Karpas-422 (cell line): ENCODE measurements at regions not wholly inside any gene's neighbourhood (a gene's known extent, or its start where the extent isn't known, plus 50 kb on each side); places are given as distances from the start of the nearest gene placed in this dataset.

Experiments
- DNase-seq: peaks from one replicate; pipeline ENCODE4 v3.0.0-alpha.2; 2015
- H2AFZ ChIP-seq: fragments of 200-600 bp; sonication (generic); 2 replicates; pipeline ENCODE4 v1.6.1; 2014; ENCODE audit warnings: antibody characterized with exemption, low read length, mixed read lengths
- H3K27ac ChIP-seq: fragments of 200-600 bp; sonication (generic); 2 replicates; pipeline ENCODE4 v1.5.1; 2014; ENCODE audit warnings: mild to moderate bottlenecking, low read length, moderate library complexity
- H3K27me3 ChIP-seq: fragments of 200-600 bp; sonication (generic); 2 replicates; pipeline ENCODE4 v1.6.1; 2014; ENCODE audit warnings: low read length, mixed read lengths
- H3K36me3 ChIP-seq: fragments of 200-600 bp; sonication (generic); 2 replicates; pipeline ENCODE4 v1.6.1; 2014; ENCODE audit warnings: low read length, mixed read lengths; ENCODE audit not compliant: insufficient read depth
- H3K4me1 ChIP-seq: fragments of 200-600 bp; sonication (generic); 2 replicates; pipeline ENCODE4 v1.6.1; 2014; ENCODE audit warnings: mild to moderate bottlenecking, low read length, mixed read lengths
- H3K4me2 ChIP-seq: fragments of 200-600 bp; sonication (generic); 2 replicates; pipeline ENCODE4 v1.6.1; 2014; ENCODE audit warnings: low read length, low read depth, mild to moderate bottlenecking; ENCODE audit not compliant: poor library complexity, severe bottlenecking
- H3K4me3 ChIP-seq: fragments of 200-600 bp; sonication (generic); 2 replicates; pipeline ENCODE4 v1.5.1; 2014; ENCODE audit warnings: mild to moderate bottlenecking, antibody characterized with exemption, low read length, mixed read lengths
- H3K79me2 ChIP-seq: fragments of 200-600 bp; sonication (generic); 2 replicates; pipeline ENCODE4 v1.6.1; 2014; ENCODE audit warnings: mild to moderate bottlenecking, low read length, mixed read lengths
- H3K9ac ChIP-seq: fragments of 200-600 bp; sonication (generic); 2 replicates; pipeline ENCODE4 v1.6.0; 2014; ENCODE audit warnings: low read length
- H3K9me2 ChIP-seq: fragments of 200-600 bp; sonication (generic), shearing (Covaris generic); replicated peaks from 2 replicates; pipeline ENCODE4 v1.6.0; 2014; ENCODE audit warnings: mild to moderate bottlenecking, low read length, moderate library complexity; ENCODE audit not compliant: insufficient read depth
- H3K9me3 ChIP-seq: fragments of 300-700, 200-600 bp; sonication (generic); 2 replicates; pipeline ENCODE4 v1.6.1; 2014; ENCODE audit warnings: low read length, mixed read lengths
- H4K20me1 ChIP-seq: fragments of 200-600 bp; sonication (generic); 2 replicates; pipeline ENCODE4 v1.6.1; 2014; ENCODE audit warnings: mild to moderate bottlenecking, antibody characterized with exemption, low read length, low read depth; ENCODE audit not compliant: insufficient read depth

- Histone ChIP-seq H3K4me3 (no peak overlapping the region), H3K36me3 (no peaks in the 10 kb centered on the region), H3K9me3 (no peaks in the 10 kb centered on the region), H3K4me2 (no peak overlapping the region), H4K20me1 (no peaks in the 10 kb centered on the region), H3K27ac (no peak overlapping the region), H2AFZ (no peak overlapping the region), H3K4me1 (no peaks in the 10 kb centered on the region), H3K27me3 (no peaks in the 10 kb centered on the region), H3K79me2 (no peaks in the 10 kb centered on the region), H3K9me2 (no peaks in the 10 kb centered on the region), H3K9ac (no peak overlapping the region)
- DNase-seq = no peak
Measured at GRCh38 chr2:145832681-145833080, 1312.8 kb upstream of the ZEB2 start.

- DNase-seq = no peak
- H3K27ac ChIP-seq = no peak overlapping the region
- H3K36me3 ChIP-seq = no peaks in the 10 kb centered on the region
- no peak overlapping the region for H2AFZ ChIP-seq
- H3K4me1 ChIP-seq = no peaks in the 10 kb centered on the region
- H3K9me2 ChIP-seq = no peaks in the 10 kb centered on the region
- no peak overlapping the region for H3K9ac ChIP-seq
- no peak overlapping the region for H3K4me2 ChIP-seq
- no peak overlapping the region for H3K4me3 ChIP-seq
- H3K79me2 ChIP-seq = no peaks in the 10 kb centered on the region
- H4K20me1 ChIP-seq = no peaks in the 10 kb centered on the region
- H3K9me3 ChIP-seq = no peaks in the 10 kb centered on the region
- no peaks in the 10 kb centered on the region for H3K27me3 ChIP-seq
Measured at GRCh38 chr2:145829931-145830330, 1310.0 kb upstream of the ZEB2 start.

DNA sequence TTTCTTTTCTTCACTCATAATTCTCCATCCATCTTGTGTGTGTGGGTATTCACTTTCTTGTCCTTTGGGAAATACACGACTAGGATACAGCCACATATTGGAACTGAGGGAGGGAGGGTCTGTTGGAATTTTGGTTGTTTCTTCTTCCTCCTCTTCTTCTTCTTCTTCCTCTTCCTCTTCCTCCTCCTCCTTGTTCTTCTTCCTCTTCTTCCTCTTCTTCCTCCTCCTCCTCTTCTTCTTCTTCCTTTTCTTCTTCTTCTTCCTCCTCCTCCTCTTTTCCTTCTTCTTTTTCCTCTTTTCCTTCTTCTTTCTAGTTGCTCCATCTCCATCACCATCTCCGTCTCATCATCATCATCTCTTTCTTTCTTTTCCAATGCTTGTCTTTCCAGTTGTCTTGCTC lies 1307.3 kb upstream of the ZEB2 start:
- no peak overlapping the region for H2AFZ ChIP-seq

DNA sequence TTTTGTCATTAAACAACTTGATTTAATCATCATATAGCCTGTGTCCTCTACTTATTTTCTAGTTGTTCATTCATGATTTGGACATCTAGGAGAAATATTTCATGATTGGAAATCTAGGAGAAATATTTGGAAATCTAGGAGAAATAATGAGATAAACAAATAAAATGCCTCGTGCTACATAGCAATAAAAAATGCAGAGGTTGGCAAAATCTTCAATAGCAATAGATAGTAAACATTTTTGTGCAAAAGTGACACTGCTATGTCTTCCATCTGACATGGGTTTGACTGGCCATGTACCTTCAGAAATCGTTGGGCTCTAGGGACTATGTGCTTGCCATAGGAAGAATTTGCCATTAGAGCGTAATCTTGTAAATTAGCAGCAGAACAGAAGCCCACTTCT lies 1304.5 kb upstream of the ZEB2 start:
- Histone ChIP-seq H3K27ac (no peak overlapping the region), H2AFZ (no peak overlapping the region), H4K20me1 (no peaks in the 10 kb centered on the region), H3K4me1 (0 out of 2 replicates have a peak, but pooled peaks cover 4% of the 10 kb centered on the region), H3K4me2 (no peak overlapping the region), H3K79me2 (no peaks in the 10 kb centered on the region), H3K9me3 (no peaks in the 10 kb centered on the region), H3K9me2 (no peaks in the 10 kb centered on the region), H3K4me3 (no peak overlapping the region), H3K9ac (no peak overlapping the region), H3K36me3 (no peaks in the 10 kb centered on the region), H3K27me3 (no peaks in the 10 kb centered on the region)
- no peak for DNase-seq

More for the DNA sequence above, 1307.3 kb upstream of the ZEB2 start:
- Histone ChIP-seq H3K4me3 (no peak overlapping the region), H3K4me1 (no peaks in the 10 kb centered on the region), H3K9ac (no peak overlapping the region), H3K9me2 (no peaks in the 10 kb centered on the region), H3K9me3 (no peaks in the 10 kb centered on the region), H4K20me1 (no peaks in the 10 kb centered on the region), H3K27ac (no peak overlapping the region), H3K79me2 (no peaks in the 10 kb centered on the region), H3K4me2 (no peak overlapping the region), H3K27me3 (no peaks in the 10 kb centered on the region), H3K36me3 (no peaks in the 10 kb centered on the region)
- DNase-seq = no peak

- Histone ChIP-seq H4K20me1 (no peaks in the 10 kb centered on the region), H3K27ac (no peak overlapping the region), H3K9me2 (no peaks in the 10 kb centered on the region), H3K4me1 (0 out of 2 replicates have a peak, but pooled peaks cover 4% of the 10 kb centered on the region), H3K4me3 (no peak overlapping the region), H3K36me3 (no peaks in the 10 kb centered on the region), H3K9ac (no peak overlapping the region), H3K79me2 (no peaks in the 10 kb centered on the region), H2AFZ (no peak overlapping the region), H3K4me2 (no peak overlapping the region), H3K27me3 (no peaks in the 10 kb centered on the region), H3K9me3 (no peaks in the 10 kb centered on the region)
- no peak for DNase-seq
Measured at GRCh38 chr2:145822892-145823534, 1303.1 kb upstream of the ZEB2 start.

GRCh38 chr2:145820651-145821050 lies 1300.7 kb upstream of the ZEB2 start:
- Histone ChIP-seq H3K27ac (no peak overlapping the region), H4K20me1 (no peaks in the 10 kb centered on the region), H3K9me3 (no peaks in the 10 kb centered on the region), H3K79me2 (no peaks in the 10 kb centered on the region), H2AFZ (no peak overlapping the region), H3K27me3 (no peaks in the 10 kb centered on the region), H3K4me3 (no peak overlapping the region), H3K4me1 (0 out of 2 replicates have a peak, but pooled peaks cover 4% of the 10 kb centered on the region), H3K9me2 (no peaks in the 10 kb centered on the region), H3K36me3 (no peaks in the 10 kb centered on the region), H3K9ac (no peak overlapping the region), H3K4me2 (no peak overlapping the region)
- DNase-seq = no peak

DNA sequence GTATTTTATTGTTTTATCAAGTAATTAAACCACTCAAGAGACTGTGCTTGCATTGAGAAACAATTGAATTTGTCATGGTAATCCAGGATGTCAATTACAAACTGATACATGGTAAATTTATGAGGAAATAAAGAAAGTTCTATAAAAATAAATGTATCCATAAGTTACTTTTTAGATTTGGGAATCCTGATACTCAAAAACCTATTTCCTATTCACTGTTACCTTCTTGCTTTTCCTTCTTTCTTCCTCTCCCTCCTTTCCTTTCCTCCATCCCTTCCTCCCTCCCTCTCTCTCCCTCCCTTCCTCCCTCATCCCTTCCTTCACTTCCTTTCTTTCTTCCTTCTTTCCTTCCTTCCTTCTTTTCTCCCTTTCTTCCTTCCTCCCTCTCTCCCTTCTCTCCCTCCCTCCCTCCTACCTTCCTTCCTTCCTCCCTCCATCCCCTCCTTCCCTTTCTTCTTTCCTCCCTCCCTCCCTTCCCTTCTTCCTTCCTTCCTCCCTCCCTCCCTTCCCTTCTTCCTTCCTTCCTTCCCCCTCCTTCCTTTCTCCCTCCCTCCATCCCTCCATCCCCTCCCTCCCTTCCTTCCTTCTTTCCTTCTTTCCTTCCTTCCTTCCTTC lies 1299.1 kb upstream of the ZEB2 start:
- Histone ChIP-seq H3K4me2 (no peak overlapping the region), H4K20me1 (no peaks in the 10 kb centered on the region), H3K4me3 (no peak overlapping the region), H3K27ac (no peak overlapping the region), H2AFZ (no peak overlapping the region), H3K9me3 (no peaks in the 10 kb centered on the region), H3K9ac (no peak overlapping the region), H3K36me3 (no peaks in the 10 kb centered on the region), H3K79me2 (no peaks in the 10 kb centered on the region), H3K9me2 (no peaks in the 10 kb centered on the region), H3K4me1 (0 out of 2 replicates have a peak, but pooled peaks cover 4% of the 10 kb centered on the region), H3K27me3 (no peaks in the 10 kb centered on the region)
- DNase-seq = no peak

DNA sequence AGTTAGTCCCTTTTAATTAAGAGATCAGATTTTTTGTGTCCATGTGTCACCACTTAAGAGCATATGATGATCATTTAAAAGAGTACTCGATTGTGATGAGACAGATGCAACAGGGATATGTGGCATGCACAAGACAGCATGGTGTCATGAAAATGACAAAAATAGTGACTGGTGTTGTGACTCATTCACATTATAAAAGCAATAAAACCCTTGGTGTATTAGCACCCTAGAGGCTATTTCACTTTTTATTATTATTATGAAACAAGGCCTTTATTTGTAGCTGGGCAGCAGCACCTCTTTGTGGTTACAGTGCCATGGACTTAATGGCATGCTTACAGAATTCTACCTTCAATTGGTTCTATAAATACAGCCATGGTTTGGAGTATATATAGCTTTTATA lies 1296.0 kb upstream of the ZEB2 start:
- Histone ChIP-seq H3K4me3 (no peak overlapping the region), H3K4me2 (no peak overlapping the region), H3K79me2 (no peaks in the 10 kb centered on the region), H3K36me3 (no peaks in the 10 kb centered on the region), H3K9me2 (no peaks in the 10 kb centered on the region), H3K4me1 (no peaks in the 10 kb centered on the region), H3K27ac (no peak overlapping the region), H2AFZ (no peak overlapping the region), H4K20me1 (no peaks in the 10 kb centered on the region), H3K9me3 (no peaks in the 10 kb centered on the region), H3K9ac (no peak overlapping the region), H3K27me3 (no peaks in the 10 kb centered on the region)
- DNase-seq = no peak
